ENCODE measurements at regions not wholly inside any gene's neighbourhood (a gene's known extent, or its start where the extent isn't known, plus 50 kb on each side); places are given as distances from the start of the nearest gene placed in this dataset.

DNA sequence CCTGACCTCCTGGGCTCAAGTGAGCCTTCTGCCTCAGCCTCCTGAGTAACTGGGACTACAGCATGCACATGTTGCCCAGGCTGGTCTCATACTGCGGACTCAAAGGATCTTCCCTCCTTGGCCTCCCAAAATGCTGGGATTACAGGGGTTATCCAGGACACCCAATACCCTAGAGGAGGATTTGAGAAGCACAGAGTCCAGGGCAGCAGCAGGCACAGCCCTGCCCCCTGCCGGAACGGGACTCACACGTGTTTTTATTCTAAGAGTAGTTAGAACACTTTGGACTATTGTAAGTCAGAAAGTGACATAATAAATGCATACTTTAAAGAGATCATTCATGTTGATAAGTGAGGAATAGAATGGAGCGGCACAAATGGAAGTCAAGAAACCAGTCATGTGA, 80.2 kb downstream of the C6orf118 start:
- no peak for DNase-seq (ENCODE audit: low read depth in 3 of 3)

DNA sequence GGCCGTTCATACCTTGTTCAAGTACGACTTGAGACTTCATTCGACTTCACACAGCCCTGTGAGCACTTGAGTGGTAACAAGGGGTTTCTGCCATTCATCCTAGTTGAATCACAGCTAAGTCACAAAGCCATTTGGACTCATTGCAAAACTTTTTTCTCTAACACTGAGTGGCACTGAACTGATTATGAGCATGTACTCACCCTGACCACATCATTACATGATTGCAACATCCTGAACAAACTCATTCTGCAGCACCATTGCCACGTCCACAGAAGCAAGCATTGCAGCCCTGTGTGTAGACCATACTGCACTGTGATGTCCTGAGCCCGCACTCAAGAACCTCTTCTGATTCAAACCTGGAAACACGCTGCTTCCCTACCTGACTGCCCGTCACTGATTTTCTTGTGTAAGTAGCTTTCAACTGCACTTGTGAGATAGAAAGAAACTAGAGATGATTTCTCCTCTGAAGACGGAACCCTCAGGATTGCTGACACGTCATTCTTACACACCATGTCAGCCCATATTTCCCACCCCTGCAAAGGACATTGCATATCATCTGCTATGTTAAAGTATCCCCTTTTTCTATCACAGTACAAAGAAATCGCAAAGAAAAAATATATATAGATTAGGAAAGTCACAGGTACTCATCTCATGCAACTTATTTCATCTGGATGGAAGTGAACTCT, 81.6 kb downstream of the C6orf118 start:
- no peak for DNase-seq (ENCODE audit: low read depth in 3 of 3)

DNA sequence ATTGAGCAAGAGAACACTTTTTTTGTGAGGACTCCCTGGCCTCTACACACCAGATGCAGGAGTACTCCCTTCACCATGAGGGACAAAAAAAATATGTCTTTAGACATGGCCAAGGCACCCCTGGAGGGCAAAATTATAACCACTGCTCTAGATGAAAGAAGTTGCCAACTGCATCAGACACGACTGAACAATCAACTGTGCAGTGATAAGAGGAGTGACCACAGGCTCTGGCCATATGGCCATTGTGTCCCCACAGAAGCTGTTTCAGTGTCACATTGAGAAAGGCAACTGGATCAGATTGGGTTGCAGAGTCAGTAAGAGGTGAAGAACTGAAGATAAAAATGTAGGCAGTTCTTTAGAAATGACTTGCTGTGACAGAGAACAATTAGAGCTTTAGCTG, 85.7 kb downstream of the C6orf118 start:
- no peak for DNase-seq (ENCODE audit: low read depth in 3 of 3)

DNA sequence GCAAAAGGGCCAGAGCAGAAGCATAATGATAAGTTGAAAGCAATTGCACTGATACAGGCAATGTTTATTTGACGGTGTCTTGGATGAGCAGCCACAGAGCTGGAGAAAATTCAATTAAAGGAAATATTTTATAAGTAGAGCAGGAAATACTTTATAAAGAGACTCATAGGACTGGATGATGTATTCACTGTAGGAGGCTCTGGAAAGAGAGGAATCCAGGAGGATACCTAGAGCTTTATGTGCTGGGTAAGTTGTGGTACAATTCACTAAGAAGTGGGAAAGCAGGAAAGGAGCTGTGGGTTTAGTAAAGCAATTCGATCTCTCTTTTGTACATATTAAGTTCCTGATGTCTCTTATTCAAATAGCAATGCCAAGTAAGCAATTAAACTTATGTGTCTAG, 86.3 kb downstream of the C6orf118 start:
- no peak for DNase-seq (ENCODE audit: low read depth in 3 of 3)

DNA sequence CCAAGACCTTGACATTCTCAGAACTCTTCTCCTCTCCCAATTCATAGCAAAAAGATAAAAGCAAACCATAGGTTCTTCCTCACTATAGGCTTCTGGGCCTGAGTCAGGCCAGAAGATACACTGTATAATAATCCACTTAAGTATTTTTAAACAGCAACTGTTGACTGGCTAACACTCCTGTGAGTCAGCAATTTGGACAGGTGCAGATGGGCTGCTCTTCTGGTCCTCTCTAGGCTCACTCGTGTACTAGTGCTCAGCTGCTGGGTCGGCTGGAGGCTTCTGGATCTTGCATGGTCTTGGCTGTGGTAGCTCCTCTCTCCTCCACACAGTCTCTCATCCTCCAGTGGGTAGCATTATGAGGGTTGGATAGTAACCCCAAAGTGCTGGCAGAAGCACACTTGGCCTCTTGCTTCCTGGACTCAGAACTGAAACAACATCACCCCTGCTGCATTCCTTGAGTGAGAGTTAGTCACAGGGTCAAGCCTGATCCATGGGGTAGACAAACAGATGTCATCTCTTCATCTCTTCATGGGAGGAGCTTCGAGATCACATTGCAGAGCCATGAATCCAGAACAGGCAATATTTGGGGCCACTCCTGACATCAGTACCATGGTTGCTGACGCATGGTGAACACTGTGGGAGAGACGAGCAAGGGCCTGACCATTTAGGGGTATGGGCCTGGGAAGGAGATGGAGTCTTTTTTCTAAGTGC, 86.9 kb downstream of the C6orf118 start:
- DNase-seq (ENCODE audit: low read depth in 3 of 3) = no peak

GRCh38 chr6:165220045-165220444, 89.4 kb downstream of the C6orf118 start:
- no peak for DNase-seq (ENCODE audit: low read depth in 3 of 3)

DNA sequence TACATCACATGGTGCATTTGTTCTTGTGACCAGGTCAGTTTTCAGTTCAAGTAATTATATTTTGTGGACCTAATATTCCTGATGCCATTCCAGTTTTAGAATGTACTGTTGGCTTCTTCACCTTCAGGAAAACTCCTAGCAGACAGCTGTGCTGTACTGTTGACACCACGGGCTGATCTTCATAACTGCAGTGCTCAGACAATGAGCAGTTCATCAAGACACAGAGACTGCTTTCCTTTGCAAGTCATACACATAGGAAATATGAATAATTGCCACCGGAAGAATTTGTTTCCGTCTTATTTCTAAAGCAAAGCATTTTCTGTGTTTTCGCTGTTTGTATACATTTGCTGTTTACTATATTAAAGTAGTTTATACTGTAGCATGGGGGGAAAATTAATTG, 89.8 kb downstream of the C6orf118 start:
- DNase-seq (ENCODE audit: low read depth in 3 of 3) = no peak

GRCh38 chr6:165218829-165219228, 90.6 kb downstream of the C6orf118 start:
- no peak for DNase-seq (ENCODE audit: low read depth in 3 of 3)

DNA sequence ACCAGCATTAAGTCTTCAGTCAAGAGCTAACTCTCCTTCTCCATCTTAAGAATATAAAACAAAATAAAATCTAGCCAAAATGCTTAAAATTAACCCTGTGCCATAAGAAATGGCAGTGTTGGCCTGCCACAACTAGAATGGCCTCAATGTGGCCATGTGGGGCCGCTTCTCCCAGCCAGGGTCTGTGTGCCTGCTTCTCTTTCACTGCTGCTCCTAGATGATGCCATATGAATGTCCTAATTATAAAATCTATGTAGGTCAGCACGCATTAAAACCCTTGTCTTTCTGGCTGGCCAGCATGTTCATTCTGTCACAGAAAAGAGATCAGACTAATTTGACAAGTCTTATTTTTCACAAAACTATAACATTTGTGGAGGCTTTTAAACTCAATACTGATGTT, 102.6 kb downstream of the C6orf118 start:
- DNase-seq (ENCODE audit: low read depth in 3 of 3) = no peak

GRCh38 chr6:165205632-165206031, 103.8 kb downstream of the C6orf118 start:
- DNase-seq (ENCODE audit: low read depth in 3 of 3) = no peak

DNA sequence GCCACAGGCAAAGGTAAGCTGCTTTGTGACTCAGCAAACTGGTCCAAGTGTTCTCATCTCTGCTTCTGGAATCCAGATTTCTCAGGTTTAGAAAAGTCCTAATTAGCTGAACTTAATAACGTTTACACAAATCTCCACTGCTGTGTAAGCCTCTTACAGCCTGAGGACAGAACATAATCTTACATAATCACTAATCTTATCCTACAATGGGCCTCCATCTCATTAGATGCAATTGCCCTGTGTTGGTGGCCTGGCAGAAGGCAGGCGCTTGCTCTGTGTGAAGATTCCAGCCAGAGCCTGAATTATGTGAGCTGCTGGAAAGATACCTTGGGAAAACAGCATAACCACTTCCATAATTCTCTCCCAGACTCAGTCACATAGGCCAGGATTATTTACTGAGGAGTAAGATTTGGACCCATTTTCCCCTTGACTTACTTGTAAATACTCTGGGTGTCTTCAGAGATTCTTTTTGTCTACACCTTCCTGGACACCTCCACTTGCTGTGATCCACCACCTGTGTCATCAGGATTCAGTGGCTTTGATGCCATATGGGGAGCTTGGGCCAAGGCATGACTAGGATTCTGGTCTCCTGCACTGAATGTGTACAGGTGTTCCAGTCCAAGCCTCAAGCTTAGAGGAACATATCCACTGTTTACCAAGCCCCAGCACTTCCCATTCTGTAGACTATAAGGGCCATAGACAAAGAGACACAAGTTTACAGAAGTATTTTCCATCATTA, 104.4 kb downstream of the C6orf118 start:
- DNase-seq (ENCODE audit: low read depth in 3 of 3) = no peak

DNA sequence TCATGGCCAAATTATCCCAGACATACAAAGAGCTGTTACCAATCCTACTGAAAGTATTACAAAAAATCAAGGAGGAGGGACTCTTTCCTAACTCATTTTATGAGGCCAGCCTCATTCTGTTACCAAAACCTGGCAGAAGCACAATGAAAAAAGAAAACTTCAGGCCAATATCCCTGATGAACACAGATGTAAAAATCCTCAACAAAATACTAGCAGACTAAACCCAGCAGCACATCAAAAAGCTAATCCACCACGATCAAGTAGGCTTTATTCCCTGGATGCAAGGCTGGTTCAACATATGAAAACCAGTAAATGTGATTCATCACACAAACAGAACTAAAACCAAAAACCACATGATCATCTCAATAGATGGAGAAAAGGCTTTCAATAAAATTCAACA, 109.2 kb downstream of the C6orf118 start:
- no peak for DNase-seq (ENCODE audit: low read depth in 3 of 3)

DNA sequence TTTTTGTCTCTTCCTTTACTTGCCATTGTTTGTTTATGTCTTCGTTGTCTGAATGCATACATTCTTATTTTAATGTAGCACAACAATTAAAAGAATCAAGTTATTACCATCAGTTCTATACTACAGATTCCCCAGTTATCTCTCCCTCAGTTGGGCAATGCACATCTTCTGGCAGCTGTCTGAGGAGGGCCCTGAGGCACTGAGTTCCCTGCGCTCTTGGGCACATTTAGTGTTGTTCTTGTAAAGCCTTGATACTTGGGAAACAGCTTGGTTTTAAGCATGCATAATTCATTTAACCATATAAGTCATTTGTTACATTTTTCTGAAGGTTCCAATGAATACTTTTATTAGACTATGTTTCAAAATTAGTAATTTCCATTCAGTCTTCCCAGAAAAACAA, 117.9 kb downstream of the C6orf118 start:
- no peak for DNase-seq (ENCODE audit: low read depth in 3 of 3)

- DNase-seq (ENCODE audit: low read depth in 3 of 3) = no peak
Measured at GRCh38 chr6:165186441-165187205, 122.8 kb downstream of the C6orf118 start.

DNA sequence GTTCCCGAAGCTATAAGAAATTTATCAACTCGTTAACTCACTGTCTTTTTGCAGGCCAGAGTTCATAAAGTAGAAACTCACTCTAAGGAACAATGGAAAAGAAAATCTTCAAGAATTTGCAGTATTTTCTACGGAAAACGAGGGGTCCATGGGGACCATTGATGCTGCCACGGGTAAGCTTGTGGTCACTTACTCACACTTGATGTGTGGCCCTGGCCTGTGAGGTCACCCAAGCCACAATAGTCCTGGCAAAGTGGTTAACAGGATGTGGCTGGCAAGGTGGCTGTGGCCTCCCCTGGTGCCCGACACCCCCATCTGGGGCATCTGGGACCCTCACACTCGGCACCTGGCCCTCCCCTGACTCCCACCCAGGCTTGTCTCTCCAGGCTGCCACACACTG, 123.4 kb downstream of the C6orf118 start:
- DNase-seq (ENCODE audit: low read depth in 3 of 3) = no peak

- DNase-seq (ENCODE audit: low read depth in 3 of 3) = no peak
Measured at GRCh38 chr6:165184192-165184979, 125.0 kb downstream of the C6orf118 start.

DNA sequence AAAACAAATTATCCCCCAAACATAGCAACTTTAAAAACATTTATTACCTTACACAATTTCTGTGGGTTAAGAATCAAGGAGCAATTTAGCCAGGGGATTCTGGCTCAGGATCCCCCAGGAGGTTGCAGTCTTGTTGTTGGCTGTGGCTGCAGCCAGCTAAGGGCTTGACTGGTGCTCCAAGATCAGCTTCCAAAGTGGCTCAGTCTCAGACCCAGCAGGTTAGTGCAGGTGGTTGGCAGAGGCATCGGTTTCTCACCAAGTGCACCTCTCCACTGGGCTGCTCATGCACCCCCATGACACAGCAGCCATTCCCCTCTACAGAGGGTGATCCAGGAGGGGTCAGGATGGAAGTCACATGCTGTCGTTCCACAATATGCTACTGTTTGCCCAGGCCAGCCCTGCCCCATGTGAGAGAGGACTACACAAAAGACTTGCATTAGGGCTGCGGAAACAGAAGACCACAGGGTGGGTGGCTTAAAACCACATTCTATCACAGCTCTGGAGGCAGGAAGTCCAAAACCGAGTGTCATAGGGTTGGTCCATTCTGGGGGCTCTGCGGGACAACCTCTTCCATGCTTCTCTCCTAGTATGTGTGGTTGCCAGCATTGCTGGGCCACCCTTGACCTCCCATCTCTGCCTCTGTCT, 125.8 kb downstream of the C6orf118 start:
- DNase-seq (ENCODE audit: low read depth in 3 of 3) = no peak

GRCh38 chr6:165183071-165183470, 126.3 kb downstream of the C6orf118 start:
- no peak for DNase-seq (ENCODE audit: low read depth in 3 of 3)

DNA sequence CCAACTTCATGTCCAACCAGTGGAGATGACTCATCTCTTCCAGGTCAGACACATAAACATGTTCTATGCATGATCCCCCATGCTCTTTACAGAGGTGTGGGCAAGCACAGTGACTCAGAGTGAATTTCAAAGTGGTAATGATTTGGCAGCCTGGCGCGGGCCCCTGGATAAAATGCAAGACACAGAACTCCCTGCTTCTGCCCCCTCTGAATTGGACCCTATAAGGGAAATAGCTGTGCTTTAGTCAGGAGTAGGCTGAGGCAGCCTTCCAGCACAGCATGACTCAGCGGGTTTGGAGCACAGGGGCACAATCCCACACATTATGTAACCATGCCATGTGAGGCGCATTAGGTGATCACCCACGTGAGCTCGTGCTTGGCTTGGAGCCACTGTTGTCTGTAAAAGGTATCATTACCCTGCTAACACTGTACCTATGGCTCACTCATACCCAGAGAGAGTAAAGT, 127.4 kb downstream of the C6orf118 start:
- no peak for DNase-seq (ENCODE audit: low read depth in 3 of 3)

GRCh38 chr6:165178056-165178455, 131.3 kb downstream of the C6orf118 start:
- DNase-seq (ENCODE audit: low read depth in 3 of 3) = no peak

- DNase-seq (ENCODE audit: low read depth in 3 of 3) = no peak
Measured at GRCh38 chr6:165173484-165173883, 135.9 kb downstream of the C6orf118 start.
